Neutrophil (primary cell): ENCODE measurements at regions not wholly inside any gene's neighbourhood (a gene's known extent, or its start where the extent isn't known, plus 50 kb on each side); places are given as distances from the start of the nearest gene placed in this dataset.

Experiments
- H3K27ac ChIP-seq: fragments of 200-600 bp; sonication (generic); 2 replicates; pipeline ENCODE4 v1.5.1; 2016; ENCODE audit warnings: mild to moderate bottlenecking, moderate library complexity
- H3K27me3 ChIP-seq: fragments of 200-600 bp; sonication (generic); 2 replicates; pipeline ENCODE4 v1.6.0; 2016; ENCODE audit warnings: mild to moderate bottlenecking
- H3K36me3 ChIP-seq: fragments of 200-600 bp; sonication (generic); 2 replicates; pipeline ENCODE4 v1.5.1; 2017
- H3K4me1 ChIP-seq, 2 experiments: fragments of 200-600 bp in 1 of 2; sonication (generic) in 1 of 2; 1 replicate in 1 of 2; 2 replicates in 1 of 2; pipeline versions ENCODE4 v1.5.1 to v1.6.1; 2013 to 2016; ENCODE audit warnings: low read depth in 1 of 2, low read length in 1 of 2, mild to moderate bottlenecking in 1 of 2, moderate library complexity in 1 of 2; ENCODE audit not compliant: control insufficient read depth in 1 of 2, insufficient read depth in 1 of 2
- H3K4me3 ChIP-seq, 2 experiments: fragments of 200-600 bp in 1 of 2; sonication (generic) in 1 of 2; 1 replicate in 1 of 2; 2 replicates in 1 of 2; pipeline ENCODE4 v1.5.1; 2013 to 2016; ENCODE audit warnings: low read depth in 1 of 2, low read length in 1 of 2, mild to moderate bottlenecking in 1 of 2, moderate library complexity in 1 of 2
- H3K9me3 ChIP-seq: fragments of 200-600 bp; sonication (generic); 2 replicates; pipeline ENCODE4 v1.5.1; 2016
- CTCF ChIP-seq: fragments of 200-600 bp; sonication (generic); IDR thresholded peaks from 2 replicates; pipeline ENCODE4 v1.5.1; 2016; ENCODE audit warnings: antibody characterized with exemption

DNA sequence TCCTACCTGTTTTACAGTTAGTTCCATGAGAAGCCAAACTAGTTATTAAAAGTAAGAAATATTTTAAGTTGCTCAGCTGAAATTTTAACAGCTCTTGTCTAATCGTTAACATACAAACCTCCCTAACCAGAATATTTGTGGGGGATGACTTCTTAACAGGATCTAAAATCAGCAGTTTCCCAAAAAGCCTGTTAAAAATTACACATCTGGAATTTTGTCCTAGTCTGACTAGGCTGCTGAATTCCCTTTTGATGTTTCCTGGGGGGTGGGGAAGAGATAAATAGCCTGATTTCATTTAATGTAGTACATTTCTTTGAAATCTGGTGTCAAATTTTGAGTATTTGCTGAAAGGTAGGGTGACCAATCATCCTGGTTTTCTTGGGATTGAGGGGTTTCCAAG lies 78.8 kb upstream of the ARHGAP29 start:
- no peak overlapping the region for H3K4me3 ChIP-seq
- no peaks in the 10 kb centered on the region for H3K36me3 ChIP-seq
- no peak overlapping the region for H3K27ac ChIP-seq
- H3K9me3 ChIP-seq = no peaks in the 10 kb centered on the region
- H3K27me3 ChIP-seq = no peaks in the 10 kb centered on the region
- no peak for TF ChIP-seq CTCF
- H3K4me1 ChIP-seq = no peaks in the 10 kb centered on the region

DNA sequence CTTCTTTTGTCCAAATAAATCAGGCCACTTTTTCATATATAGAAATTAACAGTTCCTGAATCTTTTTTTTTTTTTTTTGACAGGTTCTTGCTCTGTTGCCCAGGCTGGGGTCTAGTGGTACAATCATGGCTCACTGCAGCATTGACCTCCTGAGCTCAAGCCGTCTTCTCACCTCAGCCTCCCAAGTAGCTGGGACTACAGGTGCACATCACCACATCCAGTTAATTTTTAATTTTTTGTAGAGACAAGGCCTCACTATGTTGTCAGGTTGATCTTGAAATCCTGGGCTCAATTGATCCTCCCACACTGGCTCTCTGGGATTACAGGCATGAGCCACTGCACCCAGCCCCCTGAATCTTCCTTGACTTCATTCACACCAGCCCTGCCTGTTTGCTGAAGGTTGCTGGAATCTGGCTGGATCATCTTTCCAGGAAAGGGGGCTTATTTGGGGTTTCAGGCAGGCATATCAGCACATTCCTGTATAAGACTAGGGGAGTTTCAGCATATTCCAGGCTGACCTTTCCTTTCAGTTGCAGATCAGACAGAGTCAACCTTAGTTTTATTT lies 78.2 kb upstream of the ARHGAP29 start:
- Histone ChIP-seq H3K9me3 (no peaks in the 10 kb centered on the region), H3K27me3 (no peaks in the 10 kb centered on the region), H3K4me1 (no peaks in the 10 kb centered on the region), H3K27ac (no peak overlapping the region), H3K4me3 (no peak overlapping the region), H3K36me3 (no peaks in the 10 kb centered on the region)
- no peak for TF ChIP-seq CTCF

DNA sequence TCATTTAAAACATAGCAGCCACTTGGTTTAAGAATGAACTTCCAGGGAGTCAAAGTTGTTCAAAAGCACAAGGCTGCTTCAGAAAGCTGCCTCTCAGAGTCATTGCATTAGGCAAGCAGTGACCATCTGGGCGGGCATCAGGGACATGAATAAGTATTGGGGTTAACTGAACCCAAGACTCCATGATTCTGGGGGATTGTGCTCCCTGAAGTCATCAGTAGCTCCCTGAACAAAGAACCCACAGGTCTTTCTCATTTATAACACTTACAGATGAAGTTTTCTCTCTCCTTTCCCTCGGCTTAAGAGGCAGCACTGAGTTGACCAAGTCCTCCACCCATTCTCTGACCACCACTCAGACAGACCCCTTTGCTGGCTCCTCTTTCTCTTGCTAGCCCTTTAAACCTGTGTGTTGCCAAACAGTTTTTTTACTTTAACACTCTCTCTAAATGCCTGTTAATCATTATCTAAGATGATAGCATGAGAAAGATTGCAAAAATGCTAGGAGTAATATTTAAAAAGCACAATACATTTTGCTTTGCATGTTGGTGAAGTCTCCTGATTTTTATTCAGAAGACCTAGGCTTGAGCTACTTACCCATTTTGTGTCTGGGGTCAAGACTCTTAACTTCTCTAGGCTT lies 77.0 kb upstream of the ARHGAP29 start:
- peaks cover 0 to 5% of the 10 kb centered on the region in 2 experiments for H3K4me1 ChIP-seq
- no peaks in the 10 kb centered on the region for H3K9me3 ChIP-seq
- no peak overlapping the region for H3K4me3 ChIP-seq
- H3K27me3 ChIP-seq = no peaks in the 10 kb centered on the region
- TF ChIP-seq CTCF = no peak
- no peaks in the 10 kb centered on the region for H3K36me3 ChIP-seq
- no peak overlapping the region for H3K27ac ChIP-seq

- no peak for TF ChIP-seq CTCF
- H3K9me3 ChIP-seq = no peaks in the 10 kb centered on the region
- no peaks in the 10 kb centered on the region for H3K36me3 ChIP-seq
- H3K27ac ChIP-seq = no peak overlapping the region
- H3K4me1 ChIP-seq = peaks cover 9 to 12% of the 10 kb centered on the region in 2 experiments
- H3K4me3 ChIP-seq = no peak overlapping the region
- H3K27me3 ChIP-seq = no peaks in the 10 kb centered on the region
Measured at GRCh38 chr1:94310570-94311270, 73.3 kb upstream of the ARHGAP29 start.

- H3K36me3 ChIP-seq = no peaks in the 10 kb centered on the region
- no peaks in the 10 kb centered on the region for H3K9me3 ChIP-seq
- TF ChIP-seq CTCF = no peak
- H3K4me3 ChIP-seq = no peak overlapping the region
- peaks cover 9 to 12% of the 10 kb centered on the region in 2 experiments for H3K4me1 ChIP-seq
- no peak overlapping the region for H3K27ac ChIP-seq
- no peaks in the 10 kb centered on the region for H3K27me3 ChIP-seq
Measured at GRCh38 chr1:94309829-94310569, 72.6 kb upstream of the ARHGAP29 start.
